NCI-H2171 treated with DMSO at 0.1 percent for 48 hours (cell line): ENCODE measurements at regions not wholly inside any gene's neighbourhood (a gene's known extent, or its start where the extent isn't known, plus 50 kb on each side); places are given as distances from the start of the nearest gene placed in this dataset.
"Not testable (repeated sequence)": the region's sequence is repeated elsewhere in the genome, so short reads cannot be mapped to it uniquely, and the experiment has no call there.

Experiments
- DNase-seq: peaks from one replicate; lab custom pipeline; 2025; lab: John Stamatoyannopoulos, UW

DNA sequence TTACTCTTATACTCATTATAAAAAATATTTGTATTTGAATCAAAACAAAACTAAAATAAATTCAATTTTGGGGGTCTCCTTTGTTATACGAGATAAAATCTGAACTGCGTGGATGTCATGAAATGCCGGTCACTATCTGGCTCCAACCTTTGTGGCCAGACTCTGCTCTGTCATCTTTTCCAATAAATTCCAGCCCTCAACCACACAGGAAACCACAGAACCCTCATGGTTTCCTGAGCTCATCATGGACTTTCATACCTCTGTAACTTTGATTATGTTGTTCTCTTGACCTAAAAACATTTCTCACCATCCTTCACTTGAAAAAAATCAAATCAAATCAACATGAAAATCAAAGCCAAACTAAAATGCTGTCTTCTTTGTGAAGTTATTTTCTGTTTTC lies 724.7 kb downstream of the METTL4 start:
- no peak for DNase-seq

DNA sequence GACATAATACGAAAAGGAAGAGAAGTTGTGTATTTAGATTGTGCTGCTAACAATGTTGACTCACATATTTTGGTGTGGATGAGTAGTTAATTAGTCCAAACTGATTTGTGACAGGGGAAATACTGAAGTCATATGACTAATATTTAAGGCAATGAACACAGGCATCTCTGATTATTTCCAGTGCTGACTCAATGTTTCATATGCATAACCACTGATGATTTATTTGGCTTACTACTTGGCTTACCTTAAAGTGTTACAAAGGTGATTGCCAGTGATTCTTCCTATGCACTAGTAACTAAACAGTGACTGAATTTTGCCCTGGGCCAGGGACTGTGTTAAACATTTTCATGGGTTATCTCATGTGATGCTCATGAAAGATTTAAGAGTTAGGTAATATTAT lies 722.6 kb downstream of the METTL4 start:
- DNase-seq = no peak

DNA sequence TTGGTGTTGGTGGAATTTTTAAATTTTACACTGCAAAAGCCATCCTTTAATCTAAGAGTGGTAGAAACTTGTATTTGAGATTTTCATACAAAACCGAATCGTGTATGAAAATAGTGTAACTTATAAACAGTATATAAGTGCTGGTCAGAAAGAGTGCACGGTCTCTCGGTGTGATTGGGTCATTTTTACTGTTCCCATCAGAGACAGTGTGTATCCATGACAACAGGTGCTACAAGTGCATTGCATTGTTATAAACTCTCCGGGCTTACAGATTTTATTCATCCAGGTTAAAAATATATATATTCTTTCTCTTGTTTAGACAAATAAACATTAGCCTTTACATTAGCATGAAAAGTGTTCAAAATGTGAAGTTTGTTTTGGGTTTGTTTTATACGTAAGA lies 721.9 kb downstream of the METTL4 start:
- no peak for DNase-seq

DNA sequence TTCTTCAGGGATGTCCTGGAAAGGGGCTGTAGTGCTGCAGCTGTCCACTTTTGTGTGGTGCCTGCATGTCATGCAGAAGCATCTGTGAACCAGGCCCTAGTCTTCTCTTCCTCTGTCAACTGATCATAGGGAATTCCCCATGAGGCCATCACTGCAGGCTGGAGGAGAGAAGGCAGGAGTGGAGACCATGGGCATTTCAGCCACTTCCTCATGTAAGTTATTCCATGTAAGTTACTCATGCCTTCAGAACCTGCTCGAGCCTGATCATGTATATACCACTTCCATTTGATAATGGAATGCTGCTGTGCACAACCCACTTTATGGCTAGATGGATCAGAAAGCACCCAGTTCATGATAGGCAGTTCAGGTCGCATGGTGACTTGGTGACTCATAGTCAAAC lies 714.0 kb downstream of the METTL4 start:
- DNase-seq = not testable (repeated sequence)

DNA sequence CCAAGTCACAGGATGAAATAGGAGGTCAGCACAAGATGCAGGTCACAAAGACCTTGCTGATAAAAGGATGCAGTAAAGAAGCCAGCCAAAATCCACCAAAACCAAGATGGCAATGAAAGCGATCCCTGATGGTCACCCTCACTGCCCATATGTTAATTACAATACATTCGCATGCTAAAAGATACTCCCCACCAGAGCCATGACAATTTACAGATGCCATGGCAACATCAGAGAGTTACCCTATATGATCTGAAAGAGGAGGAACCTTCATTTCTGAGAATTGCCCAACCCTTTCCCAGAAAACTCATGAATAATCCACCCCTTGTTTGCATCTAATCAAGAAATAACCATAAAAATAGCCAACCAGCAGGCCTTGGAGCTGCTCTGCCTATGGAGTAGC lies 709.8 kb downstream of the METTL4 start:
- DNase-seq = no peak

DNA sequence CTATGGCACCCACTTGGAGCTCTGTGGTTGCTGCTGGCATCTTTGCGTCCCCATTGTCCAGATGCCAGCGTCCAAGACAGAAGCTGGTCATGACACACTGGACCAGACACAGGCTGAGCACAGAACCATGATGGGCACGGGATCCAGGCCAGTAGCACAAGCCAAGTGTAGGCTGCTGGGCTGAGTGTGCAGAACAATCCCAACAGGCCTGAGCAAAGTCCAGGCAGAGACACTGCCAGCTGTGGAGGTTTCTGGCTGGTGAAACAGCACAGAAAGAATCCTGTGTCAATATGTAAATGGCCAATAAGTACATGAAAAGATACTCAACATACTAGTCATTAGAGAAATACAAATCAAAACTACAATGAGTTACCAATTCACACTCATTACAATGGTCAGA lies 705.4 kb downstream of the METTL4 start:
- DNase-seq = no peak

DNA sequence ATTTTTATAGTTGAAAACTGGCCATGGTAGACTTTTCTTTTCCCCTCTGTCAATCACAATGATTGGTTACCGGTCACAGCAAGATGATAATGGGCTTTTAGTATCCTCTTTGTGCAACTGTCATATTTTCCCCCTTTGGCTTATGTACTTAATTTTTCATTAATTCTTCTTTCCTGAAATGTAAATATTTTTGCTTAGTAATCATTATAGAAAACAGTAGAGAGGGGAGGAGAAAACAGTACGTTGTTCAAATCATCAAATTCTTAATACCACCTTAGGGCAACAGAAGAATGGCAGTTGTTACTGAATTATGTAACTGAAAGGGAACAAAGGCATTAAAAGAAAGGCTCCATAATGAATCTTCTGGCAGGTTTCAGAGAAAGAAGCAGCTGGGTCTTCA lies 699.0 kb downstream of the METTL4 start:
- no peak for DNase-seq

DNA sequence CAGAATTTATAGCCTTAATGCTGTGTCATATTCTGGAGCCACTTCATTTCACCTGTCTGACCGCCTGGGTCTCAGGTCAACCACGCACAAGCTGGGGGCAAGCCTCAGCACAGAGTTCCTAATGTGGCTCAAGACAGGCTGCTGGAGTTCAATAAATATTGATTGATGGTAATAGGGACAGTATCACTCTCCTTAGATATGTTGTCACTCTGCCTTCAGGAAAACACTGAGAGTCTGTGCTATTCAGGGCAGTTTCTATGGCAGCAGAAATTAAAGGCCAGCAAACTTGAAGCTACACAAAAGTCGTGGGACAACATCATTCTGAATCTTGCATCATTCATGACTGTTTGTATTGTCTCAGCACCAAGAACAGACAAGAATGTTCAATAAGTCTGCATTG lies 696.1 kb downstream of the METTL4 start:
- no peak for DNase-seq

DNA sequence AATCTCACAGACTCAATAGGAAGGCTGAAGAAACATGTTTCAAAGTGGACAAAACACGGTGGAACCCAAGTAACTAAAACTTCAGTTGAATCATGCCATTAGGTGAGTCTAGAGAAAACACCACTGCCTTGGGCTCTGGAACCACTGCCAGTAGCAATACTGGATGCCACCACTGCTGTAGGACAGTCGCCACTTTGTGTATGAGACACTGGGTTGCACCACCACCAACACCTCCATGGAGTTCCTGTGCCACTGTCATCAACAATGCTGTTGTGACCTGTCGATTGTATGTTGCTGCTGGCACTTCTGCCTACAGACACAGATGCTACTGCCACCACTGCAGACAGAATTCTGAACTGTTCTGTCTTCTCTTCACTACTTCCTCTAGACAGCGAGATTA lies 686.7 kb downstream of the METTL4 start:
- DNase-seq = no peak

DNA sequence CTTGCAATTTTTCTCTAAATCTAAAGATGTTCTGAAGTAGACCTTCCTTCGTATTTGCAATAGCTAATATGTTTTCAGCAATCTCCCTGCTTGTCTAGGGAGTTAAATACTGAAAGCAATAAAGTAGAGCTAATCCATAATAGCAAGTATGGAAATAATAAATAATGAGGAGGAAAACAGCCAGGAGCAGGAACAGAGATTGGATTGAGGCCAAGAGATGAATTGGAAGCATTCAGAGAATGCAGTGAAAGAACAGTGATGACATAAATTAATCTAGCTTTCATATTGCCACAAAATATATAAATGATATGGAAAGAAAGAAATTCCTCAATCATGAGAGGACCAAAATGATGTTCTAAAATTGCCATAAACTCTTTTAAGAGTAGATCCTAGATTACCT lies 679.7 kb downstream of the METTL4 start:
- DNase-seq = peak; percentile 41

DNA sequence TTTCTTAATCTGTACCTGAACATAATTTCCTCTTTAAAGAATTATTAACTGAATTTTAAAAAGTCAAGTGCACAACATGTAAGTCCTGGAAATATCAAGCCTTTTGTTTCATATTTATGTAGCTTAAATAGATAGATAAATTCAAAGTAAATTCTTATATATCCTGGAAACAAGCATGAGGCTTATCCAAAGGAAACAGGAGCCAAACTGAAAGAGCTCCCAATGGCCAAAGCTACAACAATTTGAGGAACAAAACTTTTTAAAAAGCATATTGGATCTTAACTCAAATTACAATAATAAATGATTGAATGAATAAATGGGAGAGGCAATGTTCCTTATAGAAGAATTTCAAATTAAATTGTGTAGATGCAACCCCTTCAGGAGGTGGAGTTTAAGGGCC lies 679.1 kb downstream of the METTL4 start:
- DNase-seq = no peak

DNA sequence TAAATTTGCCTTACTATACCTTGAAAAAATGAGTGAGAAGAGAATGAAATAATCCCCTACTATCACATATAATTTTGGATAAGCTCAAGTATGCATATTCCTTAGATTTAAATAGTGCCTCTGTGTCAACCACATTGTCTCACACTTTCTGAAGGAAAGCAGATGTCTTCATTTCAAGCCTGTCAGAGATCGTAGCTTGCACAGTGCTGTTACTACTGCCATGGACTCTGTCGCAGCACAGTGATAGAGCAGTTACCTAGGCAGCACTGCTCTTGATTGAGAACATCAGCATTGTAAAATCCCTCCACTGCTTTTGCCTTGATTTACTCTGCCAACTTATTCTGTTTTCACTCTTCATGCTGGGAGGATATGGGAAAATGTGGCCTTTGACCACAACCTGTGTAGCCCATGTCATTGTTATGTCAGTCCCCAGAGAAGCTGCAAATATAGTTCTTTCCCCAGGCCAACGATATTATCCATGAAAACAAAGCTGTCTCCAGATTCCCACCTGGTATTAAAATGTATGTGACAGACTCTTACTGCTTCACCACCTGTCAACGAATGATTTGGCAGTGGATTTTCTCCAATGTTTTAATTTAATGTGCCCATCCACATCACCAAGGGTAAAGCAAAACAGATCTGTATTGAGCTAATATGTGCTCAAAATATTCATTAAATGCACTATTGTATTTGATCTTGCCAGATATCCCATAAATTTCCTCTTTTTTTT lies 675.7 kb downstream of the METTL4 start:
- DNase-seq = peak; percentile 49

DNA sequence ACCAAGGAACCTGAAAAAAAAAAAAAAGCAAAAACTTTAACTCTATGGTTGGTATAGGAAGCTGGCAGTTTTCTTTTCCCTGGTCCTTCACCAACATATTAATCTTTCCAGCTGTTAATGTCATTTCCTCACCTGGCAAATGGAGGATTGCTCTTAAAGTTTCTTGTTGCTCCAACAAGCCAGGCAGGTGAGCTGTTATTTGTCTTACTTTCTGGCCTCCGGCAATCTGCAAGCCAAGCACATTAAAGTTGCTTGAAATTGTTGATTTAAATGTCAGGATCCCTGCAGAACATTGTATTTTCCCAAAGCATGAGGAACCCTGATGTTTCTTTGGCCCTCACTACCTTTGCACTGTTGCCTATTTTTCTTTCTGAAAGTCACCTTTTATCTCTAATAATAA lies 664.9 kb downstream of the METTL4 start:
- DNase-seq = no peak

DNA sequence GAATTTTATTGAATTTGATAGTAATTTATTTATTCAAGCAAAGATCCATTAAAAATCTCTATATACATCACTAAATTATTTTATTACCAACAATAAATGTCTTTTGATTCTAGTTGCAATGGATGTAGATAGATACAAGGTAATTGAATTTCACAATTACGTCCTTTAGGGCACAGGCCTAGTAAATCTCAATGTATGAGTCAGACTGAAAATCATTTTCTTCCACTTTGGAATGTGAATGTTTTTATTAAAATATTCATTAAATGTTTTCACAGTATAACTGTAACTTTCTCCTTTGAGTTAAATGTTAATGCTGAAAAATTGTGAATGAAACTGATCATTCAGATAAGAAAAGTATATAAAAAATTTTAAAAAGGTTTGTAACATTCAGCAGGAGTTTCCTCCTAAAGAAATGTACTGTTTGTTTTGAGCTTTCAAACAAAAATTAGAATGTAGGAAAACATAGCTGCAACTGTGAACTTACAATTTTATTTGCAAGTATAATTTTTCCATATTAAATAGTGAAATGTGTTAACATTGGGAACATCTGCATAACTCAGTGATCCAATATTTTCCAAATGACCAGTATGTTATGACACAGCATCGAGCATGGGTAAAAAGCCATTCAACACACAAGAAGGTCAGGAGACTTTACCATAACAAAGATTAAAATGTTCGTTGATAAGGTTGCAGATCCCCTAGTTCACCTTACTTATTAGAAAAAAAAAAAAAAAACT lies 663.7 kb downstream of the METTL4 start:
- no peak for DNase-seq

DNA sequence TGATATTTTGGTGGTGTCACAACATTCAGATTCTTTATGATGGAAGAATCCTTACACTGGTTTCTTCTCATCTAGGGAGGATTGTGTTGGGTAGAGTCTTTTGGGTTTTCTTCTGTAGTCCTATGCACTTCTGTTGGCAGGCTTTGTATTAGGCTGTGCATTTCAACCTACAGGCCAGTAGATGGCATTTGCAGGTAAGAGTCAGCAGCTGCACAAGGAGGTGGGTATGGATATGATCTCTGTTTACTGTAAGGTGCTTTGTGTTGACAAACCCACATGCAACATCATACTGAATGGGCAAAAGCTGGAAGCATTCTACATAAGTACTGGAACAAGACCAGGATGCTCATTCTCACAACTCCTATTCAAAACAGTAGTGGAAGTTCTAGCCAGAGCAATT lies 656.8 kb downstream of the METTL4 start:
- peak; percentile 54 for DNase-seq

DNA sequence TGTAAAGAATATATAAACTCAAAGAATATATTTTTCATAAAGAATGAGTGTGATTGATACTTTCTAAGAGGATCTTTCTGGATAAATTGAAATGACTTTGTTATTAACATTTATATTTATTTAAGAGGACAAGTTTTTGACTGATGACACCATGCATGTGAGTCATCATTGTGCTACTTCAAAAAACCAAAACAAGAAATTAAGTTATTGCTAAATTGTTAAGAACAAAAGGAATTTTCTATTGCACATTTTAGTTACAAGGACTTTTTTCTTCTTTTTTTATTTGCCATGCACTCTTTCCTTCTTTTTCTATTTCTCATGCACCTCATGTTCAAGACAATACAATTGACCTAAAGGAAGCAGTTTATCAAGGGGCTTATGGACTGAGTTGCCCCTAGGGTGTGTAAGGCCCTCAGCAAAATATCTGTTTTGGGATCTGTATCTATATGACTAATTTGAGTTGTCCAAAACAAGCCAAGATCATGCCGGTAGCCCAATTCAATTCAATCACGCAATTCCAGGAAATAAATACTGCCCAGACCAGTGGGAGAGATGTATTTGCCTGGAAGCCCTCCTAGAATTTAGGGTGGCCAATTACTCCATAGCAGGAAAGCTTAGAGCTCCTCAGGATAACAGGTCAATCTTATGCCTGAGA lies 654.3 kb downstream of the METTL4 start:
- DNase-seq = no peak

DNA sequence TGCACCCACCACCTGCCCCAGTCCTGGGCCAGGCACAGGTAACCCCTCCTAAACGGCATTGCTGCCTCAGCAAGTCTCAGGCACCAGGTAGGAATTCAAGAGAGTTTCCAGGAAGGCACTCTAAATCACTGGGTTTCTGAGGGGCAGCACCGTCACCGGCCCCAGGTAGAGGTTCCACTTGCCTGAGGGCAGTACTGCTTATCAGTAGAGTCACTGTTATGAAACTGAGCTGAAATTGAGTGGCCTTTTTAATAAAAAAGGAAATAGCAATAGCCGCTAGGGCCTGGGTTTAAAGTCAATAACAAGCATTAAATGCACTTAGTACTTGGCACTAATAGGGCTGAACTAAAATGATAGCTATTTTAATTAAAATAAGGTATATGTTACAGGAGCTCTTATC lies 653.7 kb downstream of the METTL4 start:
- DNase-seq = no peak

DNA sequence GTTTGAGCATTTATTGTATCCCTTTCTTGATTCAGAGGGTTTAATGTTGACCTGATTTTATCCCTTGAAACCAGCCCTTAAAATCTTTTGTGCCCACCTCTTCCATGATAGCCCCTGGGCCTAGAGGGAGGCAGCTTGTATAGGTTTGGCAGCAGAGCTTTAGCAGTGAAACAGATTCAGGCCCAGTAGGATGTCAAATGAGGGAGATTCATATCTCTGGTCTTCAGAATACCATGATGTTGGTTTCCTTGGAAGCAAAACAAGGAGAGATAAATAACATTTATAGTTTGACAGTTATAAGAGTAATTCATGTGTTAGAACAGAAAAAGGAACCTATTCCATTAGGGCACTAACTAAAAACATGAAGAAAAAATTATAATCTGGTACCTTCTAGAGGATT lies 649.2 kb downstream of the METTL4 start:
- DNase-seq = no peak

DNA sequence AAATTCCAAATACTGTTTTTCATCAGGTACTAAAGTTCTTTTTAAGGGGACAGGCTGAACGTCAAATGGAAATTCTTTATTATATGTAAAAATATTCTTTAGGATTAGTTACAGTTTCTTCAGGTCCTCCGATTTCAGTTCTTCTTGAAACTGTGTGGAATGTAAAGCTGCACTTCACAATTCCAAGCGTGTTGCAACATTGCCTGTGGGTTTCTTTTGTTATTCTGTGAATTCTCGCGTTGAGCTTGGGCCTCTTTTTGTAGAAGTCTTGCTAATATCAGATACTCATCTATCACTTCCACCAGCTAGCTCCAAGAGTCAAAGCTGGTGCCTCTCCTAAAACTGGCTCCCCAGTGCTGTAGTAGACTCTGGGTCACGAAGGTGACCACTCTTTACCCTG lies 642.6 kb downstream of the METTL4 start:
- no peak for DNase-seq

DNA sequence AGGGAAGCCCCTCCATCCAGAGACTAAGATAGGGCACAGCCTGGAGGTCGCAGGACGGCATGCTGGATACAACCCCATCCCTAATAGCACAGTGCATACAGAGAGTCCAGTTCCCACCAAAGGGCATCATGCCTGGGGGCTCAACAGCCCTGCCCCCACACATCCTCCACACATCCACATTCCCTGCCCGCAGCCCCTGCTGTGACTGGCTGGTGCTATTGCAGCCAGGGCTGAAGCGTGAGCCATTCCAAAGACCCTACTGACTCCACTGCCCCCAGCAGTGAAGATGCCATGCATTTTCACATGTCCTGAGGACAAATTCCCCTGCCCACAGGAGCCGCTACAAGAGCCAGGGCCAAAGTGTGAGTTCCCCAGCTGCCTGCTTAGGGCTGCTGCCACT lies 641.6 kb downstream of the METTL4 start:
- DNase-seq = no peak

DNA sequence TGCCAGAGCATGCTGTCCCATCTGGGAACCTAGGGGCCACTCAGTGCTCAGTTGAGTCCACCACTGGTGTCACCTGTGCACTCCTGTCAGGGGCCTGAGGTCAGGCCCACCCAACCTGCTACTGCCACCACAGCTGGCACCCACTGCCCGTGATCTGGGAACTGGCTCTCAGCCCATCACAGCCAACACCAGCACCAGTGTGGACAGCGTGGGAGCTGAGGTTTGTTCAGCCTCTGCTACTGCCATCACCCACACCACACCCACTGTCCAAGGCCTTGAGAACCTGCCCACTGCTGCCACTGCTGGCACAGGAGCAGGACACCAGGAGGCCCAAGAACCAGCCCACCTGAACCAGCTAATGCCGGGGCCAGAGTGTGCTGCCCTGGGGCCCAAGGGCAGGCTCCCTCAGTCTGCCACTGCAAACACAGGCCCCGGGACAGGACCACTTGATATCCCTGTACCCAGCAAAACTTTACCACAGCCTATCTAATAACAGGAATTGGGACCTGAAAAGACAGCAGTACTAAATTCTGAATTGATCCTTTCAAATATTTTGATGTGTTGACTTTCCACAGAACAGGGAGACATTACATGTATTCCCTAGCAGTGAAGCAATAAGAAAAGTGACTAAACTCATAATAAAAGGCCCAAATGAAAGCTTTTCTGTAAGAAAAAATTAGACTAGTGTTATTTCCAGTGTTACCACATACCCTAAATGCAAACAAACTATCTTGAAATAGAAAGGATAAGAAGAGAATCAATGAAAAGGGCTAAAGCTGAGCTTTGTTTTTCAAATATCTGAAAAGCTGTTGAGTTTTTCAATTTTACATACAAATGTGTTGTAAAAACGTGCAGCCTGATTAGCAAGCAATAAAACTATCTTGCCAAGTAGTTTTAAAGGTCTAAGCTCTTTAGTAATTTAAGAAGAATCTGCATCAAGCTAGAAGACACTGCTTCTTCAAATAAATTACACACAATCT lies 640.7 kb downstream of the METTL4 start:
- no peak for DNase-seq

DNA sequence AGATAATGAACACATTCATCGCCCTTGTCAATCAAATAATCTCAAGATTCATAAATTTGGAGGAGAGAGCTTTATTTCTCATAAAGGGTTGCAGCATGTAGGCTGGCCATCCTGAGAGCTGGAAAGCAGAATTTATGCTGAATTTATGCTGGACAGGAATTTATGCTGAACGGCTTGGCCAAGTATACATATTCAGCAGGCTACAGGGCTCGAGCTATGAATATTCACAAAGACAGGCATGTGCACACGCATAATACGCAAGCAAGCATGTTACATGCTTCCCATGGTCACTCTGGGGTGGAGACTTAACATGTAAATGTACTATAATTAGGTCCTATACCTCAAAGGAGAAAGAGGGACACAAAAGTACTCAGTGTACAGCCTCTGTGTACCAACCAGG lies 618.8 kb downstream of the METTL4 start:
- no peak for DNase-seq
